ENCODE measurements at regions not wholly inside any gene's neighbourhood (a gene's known extent, or its start where the extent isn't known, plus 50 kb on each side); places are given as distances from the start of the nearest gene placed in this dataset.

GRCh38 chr6:156559162-156559690 is 218.0 kb upstream of the ARID1B start:
- TF ChIP-seq, protein P1, sequence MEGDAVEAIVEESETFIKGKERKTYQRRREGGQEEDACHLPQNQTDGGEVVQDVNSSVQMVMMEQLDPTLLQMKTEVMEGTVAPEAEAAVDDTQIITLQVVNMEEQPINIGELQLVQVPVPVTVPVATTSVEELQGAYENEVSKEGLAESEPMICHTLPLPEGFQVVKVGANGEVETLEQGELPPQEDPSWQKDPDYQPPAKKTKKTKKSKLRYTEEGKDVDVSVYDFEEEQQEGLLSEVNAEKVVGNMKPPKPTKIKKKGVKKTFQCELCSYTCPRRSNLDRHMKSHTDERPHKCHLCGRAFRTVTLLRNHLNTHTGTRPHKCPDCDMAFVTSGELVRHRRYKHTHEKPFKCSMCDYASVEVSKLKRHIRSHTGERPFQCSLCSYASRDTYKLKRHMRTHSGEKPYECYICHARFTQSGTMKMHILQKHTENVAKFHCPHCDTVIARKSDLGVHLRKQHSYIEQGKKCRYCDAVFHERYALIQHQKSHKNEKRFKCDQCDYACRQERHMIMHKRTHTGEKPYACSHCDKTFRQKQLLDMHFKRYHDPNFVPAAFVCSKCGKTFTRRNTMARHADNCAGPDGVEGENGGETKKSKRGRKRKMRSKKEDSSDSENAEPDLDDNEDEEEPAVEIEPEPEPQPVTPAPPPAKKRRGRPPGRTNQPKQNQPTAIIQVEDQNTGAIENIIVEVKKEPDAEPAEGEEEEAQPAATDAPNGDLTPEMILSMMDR (IDR thresholded peaks at IDR 0.05): no peak
- TF ChIP-seq POLR2A (IDR thresholded peaks at IDR 0.05; ENCODE audit: low read depth): no peak
- no peak for TF ChIP-seq EP300 (IDR thresholded peaks at IDR 0.05)

All from esophagus muscularis mucosa (tissue), 4 donors.